BE2C (cell line): ENCODE measurements at regions not wholly inside any gene's neighbourhood (a gene's known extent, or its start where the extent isn't known, plus 50 kb on each side); places are given as distances from the start of the nearest gene placed in this dataset.

ENCODE experiments used
- DNase-seq: peaks from one replicate; pipeline ENCODE4 v3.0.0-alpha.2; 2020
- H3K27me3 ChIP-seq: fragments of 250-450 bp; sonication (Bioruptor Pico); 2 replicates; pipeline ENCODE4 v1.5.1; 2020; ENCODE audit warnings: mild to moderate bottlenecking
- H3K36me3 ChIP-seq: fragments of 250-450 bp; sonication (Bioruptor Pico); 2 replicates; pipeline ENCODE4 v1.5.1; 2020; ENCODE audit warnings: mild to moderate bottlenecking
- H3K4me1 ChIP-seq: fragments of 250-450 bp; sonication (Bioruptor Pico); 2 replicates; pipeline ENCODE4 v1.5.1; 2020
- H3K4me3 ChIP-seq: 2 replicates; pipeline ENCODE4 v1.5.1; 2011; ENCODE audit warnings: low read depth, low read length
- H3K9me3 ChIP-seq: fragments of 250-450 bp; sonication (Bioruptor Pico); 2 replicates; pipeline ENCODE4 v1.5.1; 2020
- TF ChIP-seq, protein P1 (sequence below): IDR thresholded peaks from 2 replicates; pipeline ENCODE4 v1.5.1; 2012; ENCODE audit warnings: mild to moderate bottlenecking, low read depth, low read length

DNA sequence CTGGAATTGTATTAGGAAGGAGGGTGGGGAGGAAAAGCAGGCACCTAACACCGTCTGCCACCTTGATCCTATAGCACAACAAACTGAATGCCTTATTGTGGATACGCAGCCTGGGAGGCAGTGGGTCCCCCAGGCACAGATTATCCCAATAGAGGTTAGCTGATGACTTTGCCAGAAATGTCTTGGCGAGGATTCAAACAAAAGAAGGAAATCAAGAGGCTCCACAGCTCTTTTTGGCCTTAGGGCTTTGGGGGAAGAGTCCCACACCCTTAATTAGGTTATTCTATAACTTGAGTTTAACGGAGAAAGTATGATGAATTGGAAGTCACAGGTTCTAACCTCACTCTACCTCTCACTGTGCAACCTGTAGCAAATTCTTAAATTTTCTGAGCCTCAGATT is 102.0 kb downstream of the MRPL14 start:
- DNase-seq: no peak
- TF ChIP-seq, protein P1, sequence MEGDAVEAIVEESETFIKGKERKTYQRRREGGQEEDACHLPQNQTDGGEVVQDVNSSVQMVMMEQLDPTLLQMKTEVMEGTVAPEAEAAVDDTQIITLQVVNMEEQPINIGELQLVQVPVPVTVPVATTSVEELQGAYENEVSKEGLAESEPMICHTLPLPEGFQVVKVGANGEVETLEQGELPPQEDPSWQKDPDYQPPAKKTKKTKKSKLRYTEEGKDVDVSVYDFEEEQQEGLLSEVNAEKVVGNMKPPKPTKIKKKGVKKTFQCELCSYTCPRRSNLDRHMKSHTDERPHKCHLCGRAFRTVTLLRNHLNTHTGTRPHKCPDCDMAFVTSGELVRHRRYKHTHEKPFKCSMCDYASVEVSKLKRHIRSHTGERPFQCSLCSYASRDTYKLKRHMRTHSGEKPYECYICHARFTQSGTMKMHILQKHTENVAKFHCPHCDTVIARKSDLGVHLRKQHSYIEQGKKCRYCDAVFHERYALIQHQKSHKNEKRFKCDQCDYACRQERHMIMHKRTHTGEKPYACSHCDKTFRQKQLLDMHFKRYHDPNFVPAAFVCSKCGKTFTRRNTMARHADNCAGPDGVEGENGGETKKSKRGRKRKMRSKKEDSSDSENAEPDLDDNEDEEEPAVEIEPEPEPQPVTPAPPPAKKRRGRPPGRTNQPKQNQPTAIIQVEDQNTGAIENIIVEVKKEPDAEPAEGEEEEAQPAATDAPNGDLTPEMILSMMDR: no peak

DNA sequence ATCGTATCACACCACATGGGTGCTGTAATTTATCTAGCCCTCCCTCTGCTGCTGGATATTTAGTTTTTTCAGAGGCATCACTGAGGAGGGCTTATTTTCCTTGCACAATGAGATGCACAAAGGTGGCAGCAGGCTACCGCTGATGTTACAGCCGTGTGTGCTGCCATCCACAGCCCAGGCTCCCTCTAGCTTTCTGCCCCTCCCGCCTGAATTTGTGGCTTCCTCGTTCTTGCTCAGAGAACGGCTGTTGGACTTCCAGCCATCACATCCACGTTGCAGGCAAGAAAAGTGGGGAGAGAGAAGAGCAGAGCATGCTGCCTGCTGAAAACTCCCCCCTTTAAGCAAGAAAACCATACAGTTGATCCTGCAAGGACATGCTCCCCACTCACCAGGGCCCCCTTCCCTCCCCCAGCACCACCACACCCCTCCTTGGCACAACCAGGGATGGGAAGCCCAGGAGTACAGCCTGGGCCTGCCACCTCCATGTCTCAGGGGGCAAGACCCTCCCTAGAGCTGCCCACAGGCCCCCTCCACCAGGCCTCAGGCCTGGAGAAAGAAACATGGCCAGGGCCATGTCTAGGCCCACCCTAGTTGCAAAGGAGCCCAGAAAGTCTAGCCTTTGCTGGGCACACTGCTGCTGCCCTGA is 102.6 kb downstream of the MRPL14 start:
- Histone ChIP-seq H3K36me3 (no peaks in the 10 kb centered on the region), H3K9me3 (no peaks in the 10 kb centered on the region), H3K4me3 (no peak overlapping the region), H3K27me3 (no peaks in the 10 kb centered on the region), H3K4me1 (peaks cover 19% of the 10 kb centered on the region)
- TF ChIP-seq, protein P1: no peak
- DNase-seq: no peak

More for the DNA sequence above, 102.0 kb downstream of the MRPL14 start:
- peaks cover 19% of the 10 kb centered on the region for H3K4me1 ChIP-seq
- no peaks in the 10 kb centered on the region for H3K9me3 ChIP-seq
- no peaks in the 10 kb centered on the region for H3K27me3 ChIP-seq
- H3K4me3 ChIP-seq: no peak overlapping the region
- H3K36me3 ChIP-seq: no peaks in the 10 kb centered on the region

DNA sequence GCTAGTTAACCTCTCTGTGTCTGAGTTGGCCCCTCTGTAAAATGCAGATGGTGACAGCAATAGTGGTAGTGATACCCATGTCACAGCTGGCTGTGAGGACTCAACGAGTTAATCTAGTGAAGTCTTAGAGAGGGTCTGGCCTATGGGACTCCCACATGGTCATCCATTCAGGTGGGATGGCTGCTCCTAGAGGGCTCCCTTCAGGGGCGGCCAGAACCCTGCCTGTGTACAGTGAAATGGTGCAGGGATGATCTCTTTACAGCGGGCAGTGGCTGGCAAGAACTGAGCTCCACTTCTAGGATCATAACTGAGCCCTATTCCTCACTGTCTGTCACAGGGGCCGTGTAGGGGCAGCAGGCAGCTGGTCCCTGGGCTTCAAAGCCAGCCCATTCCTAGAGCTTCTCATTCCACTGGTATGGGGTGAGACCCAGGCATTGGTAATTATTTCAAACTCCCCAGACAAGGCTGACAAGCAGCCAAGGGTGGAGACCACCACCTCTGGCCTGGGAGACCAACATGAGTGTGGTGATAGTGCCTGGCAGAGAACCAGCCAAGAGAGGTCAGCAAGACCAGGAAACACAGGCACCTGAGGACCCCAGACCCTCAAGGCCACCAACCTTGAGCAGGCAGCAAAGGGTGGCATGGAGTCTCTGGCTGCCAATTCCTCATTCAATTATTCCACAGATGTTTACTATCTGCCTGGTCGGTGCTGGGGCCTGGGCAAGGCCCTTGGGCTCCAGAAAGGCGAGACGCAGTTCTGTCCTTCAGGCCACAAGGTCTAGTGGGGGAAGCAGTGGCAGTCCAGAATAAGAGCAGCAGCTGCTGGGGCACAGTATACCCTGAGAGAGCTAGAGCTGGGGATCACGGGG is 103.4 kb downstream of the MRPL14 start:
- no peak overlapping the region for H3K4me3 ChIP-seq
- no peaks in the 10 kb centered on the region for H3K27me3 ChIP-seq
- DNase-seq: no peak
- no peaks in the 10 kb centered on the region for H3K9me3 ChIP-seq
- H3K4me1 ChIP-seq: peaks cover 19% of the 10 kb centered on the region
- TF ChIP-seq, protein P1: no peak
- no peaks in the 10 kb centered on the region for H3K36me3 ChIP-seq

DNA sequence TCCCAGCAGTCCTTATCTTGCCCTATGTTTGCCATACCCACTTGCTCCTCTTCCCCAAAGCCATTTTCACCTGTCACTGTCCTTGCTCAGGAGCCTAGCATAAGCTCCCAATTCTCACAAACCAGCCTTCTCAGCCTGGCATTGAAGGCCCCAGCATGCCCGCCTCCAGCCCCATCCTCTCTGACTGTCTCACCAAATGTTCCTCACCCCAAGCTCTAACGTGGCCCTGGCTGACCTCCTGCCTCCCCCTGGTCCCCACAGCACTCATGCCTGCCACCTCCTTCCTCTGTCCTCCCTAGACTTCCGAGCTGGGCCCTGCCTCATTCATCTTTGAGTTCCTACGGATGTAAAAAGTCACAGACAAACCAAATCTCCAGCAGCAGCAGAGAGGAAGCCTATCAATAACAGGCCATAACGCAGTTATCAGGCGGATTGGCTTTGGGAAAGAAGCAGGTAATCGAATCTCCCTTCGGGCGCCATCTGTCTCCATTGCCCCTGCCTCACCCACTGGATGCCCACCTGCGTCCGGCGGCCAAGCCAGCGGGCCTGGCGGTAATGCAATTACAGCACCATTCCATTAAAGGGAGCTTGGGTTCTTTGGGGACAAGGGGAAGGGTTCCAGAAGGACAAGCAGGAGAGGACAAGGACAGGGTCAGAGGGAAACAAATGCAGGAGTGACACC is 104.4 kb downstream of the MRPL14 start:
- DNase-seq: no peak
- Histone ChIP-seq H3K9me3 (no peaks in the 10 kb centered on the region), H3K4me1 (peaks cover 15% of the 10 kb centered on the region), H3K4me3 (no peak overlapping the region), H3K27me3 (no peaks in the 10 kb centered on the region), H3K36me3 (no peaks in the 10 kb centered on the region)
- TF ChIP-seq, protein P1: no peak

DNA sequence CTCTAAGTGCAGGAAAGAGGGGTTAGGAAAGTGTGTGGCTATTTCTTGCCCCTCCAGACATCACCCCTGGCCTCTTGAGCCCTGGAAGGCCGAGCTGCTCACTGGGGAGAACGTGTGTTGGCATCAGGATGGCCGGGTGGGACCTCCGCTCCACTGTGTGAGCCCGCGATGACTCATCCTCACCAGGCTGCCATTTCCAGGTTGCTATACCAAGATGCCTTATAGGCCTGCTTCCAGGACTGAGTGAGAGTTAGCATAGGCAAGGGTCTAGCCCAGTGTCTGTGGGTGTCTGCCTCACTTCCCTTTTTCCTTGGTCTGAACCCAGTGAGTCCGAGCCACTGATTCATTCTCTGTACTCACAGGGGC is 105.0 kb downstream of the MRPL14 start:
- no peaks in the 10 kb centered on the region; the same call in 1 of the 2 replicates for H3K9me3 ChIP-seq
- no peak overlapping the region for H3K4me3 ChIP-seq
- no peaks in the 10 kb centered on the region for H3K36me3 ChIP-seq
- no peaks in the 10 kb centered on the region for H3K27me3 ChIP-seq
- peaks cover 15% of the 10 kb centered on the region for H3K4me1 ChIP-seq
- no peak for DNase-seq
- TF ChIP-seq, protein P1: no peak
